ENCODE measurements at regions not wholly inside any gene's neighbourhood (a gene's known extent, or its start where the extent isn't known, plus 50 kb on each side); places are given as distances from the start of the nearest gene placed in this dataset.

DNA sequence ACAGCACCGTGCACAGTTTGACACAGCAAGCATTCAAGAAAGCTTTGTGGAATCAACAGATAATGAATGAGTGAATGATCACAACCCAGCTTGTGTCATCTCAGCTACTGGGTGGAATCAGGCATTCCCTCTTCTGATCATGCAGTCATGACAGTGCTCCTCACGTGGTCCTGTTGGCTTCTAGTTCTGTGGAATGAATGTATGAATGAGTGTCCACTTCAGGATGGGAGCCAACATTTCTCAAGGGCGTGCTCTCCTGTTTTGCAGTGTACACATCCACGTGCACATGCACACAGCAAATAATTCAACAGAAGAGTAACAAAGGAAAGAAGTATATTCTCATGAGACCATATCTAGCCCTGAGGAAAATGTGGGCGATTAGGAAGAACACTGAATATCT lies 133.1 kb upstream of the NPVF start:
- no peak for DNase-seq

DNA sequence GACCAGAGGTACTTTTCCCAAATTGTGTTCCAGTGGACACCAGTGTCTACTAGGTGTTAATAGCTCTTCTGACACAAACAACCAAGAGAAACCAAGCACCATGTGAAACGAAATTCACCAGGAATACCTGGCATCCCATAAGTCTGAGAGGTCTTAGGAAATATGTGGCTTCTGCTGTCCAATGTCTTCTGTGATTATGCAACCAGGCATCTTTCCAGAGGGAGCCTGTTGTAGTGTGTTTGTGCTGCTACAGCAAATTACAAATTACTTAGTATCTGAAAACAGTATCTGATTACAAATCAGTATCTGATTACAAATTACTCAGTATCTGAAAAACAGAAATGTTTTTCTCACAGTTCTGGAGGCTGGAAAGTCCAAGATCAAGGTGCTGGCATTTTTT lies 133.6 kb upstream of the NPVF start:
- no peak for DNase-seq

DNA sequence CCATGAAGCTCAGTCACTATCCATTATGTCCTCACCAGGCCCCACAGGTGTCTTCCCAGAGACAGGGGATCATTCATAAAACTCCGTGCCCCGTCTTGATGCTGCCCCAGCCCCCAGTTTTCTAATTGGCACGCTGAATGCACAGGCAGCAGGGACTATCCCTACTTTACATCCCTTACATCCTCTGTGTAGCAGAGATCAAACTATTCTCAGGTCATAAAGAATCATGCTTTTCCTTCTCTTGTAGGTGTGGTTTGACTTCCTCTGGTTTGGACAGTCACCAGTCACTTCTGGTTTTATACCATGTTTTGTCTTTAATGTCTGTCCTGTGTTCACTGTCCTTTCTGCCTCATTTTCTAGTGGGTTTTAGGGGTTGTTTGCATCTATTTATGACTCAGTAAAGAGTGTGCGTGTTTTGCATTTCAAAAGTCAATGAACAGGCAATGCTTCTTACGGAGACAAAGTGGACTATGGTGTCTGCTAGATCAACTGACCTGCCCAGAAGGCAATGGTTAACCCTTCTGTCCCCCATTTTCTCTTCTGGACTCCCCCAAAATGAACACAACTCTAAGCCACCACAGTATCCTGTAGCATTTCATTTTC lies 140.4 kb upstream of the NPVF start:
- no peak for DNase-seq

DNA sequence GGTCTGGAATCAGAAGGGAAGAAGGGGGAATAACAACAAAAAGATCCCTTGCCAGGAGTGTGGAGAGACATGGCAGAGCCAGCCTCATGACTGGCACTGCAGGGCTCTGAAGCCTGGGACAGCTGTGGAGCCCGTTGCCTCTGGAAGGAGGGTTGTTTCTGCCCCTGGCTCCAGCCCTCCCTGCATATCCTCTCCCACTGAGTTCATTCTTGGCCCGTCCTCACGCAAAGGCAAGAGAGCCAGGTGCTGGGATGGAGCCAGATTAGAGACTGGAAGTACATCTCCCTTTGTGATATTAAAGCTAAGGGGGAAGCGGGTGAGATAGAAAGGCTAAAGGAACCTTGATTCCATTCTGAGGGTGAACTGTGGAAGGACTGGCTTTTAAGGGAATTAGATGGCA lies 141.5 kb upstream of the NPVF start:
- DNase-seq, result no peak

DNA sequence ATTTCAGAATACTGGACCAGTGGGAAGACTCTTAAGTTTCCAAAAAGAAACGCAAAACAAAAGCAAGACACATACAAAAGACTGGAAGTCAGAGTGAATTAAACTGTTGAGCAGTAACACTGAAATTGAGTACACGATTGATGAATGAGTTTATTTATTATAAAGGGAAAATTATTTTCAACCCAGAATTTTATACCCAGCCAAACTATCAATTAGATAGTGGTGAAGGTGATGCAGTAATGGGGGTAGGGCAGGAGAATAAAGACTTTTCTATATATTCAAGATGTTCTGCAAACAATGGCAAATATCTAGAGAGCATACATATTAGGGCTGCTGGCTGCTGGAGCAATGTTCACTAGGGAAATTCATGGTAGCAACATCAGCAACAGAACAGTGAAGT lies 143.7 kb upstream of the NPVF start:
- DNase-seq, result no peak

DNA sequence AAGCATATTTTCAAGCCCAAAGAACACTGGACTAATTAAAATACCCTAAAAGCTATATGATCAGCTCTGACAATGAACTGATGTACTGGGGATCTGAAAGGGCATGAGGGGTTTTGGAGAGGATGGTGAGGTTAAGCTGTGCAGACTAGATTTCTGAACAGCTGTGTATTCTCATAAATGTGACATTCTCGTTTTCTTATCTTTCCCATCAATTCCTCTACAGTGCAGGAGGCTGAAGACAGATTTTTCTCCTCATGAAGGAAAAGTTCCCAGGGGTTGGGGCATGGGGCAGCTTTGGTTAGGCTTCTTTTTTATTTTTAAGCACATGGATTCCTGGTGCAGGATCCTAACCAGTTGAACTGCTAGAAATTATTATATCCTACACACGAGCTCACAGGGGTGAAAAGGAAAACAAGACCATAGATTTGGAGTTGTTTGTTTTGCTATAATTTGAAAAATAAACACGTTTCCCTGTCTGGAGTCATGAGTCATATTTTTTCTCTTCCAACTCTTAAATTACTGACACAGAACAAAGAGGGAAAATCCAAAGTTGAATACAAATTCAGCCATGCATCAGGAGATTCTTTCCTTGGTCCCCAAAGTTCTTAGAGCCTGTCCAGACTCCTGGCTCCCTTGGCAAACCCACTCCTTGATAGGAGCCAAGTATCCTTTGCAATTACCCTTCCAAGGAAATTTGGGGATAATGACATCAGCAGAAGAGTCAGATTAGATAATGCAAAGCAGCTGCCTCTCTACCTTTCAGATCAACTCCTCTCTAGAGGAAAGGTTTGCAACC lies 147.7 kb upstream of the NPVF start:
- no peak for DNase-seq

DNA sequence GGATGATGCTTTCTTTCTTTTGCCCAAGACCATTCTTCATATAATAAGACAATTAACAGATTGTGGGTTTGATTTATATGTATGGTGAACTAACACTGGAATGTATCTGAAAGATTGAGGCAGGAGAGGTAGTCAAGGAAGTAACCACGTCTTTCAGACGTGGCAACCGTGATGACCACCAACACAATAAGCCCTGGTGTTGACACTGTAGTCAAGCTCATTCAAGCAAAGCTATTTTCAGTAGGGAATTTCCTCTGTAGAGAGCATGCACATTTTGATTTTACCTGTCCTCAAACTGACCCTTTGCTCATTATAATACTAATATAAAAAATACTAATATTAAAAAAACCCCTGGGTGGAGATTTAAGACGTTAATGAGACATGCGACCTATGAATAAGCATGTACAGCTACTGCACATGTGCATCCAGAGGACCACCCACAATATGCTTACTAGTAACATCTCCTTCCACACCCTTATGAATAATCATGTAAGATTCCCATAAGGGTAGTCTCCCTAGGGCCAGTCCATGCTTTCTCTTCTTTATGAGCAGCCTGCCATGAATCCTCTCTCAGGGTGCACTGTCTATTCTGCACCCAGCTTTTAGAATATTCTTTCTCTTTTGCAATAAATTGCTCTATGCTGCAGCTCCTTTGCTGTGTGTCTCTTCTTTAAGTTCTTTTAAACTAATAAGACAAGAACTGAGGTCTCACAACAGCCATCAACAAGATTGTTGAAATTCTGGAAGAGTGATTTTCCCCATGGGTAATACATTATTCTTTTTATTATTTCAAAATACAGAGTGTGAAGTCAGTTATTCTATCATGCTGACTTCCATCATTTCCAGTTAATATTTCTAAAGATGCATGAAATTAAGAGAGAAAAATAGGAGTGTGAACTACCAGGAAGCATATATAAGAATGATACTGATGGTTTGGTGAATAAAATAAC lies 151.3 kb upstream of the NPVF start:
- no peak for DNase-seq

DNA sequence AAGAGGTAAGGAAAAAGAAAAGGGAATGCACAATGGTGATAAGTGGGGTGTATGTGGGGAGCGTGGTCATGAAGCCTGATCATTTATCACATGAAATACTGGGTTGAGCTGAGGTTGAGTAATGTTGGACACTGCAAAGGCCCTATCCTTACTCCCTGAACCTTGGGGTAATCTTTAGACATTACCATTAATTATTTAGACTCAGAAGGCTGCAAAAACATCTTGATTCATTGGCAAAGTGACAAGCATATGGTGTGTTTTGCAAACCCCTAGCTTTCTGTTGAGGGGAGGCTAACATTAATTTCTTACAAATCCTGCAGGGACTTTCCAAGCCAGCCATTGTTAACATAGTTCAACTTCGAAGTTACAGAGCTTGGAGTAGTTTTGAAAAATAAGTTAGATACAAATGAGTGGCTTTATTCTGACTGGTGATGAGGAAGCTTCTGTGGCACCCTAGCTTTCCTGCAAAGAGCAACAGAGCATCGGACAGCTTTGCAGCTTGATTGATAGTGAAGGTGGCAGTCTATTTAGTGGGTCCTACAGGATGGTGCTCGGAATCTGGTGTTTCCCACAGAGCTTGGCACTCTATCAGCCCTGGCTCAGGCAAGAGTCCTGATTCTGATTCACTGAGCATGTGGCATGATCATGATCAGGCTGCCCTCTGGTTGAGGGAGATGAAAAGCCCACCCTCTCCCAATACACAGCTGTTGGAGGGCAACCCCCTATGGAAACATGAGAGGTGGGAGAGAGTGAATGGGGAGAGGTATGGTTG lies 153.7 kb upstream of the NPVF start:
- DNase-seq, result no peak

DNA sequence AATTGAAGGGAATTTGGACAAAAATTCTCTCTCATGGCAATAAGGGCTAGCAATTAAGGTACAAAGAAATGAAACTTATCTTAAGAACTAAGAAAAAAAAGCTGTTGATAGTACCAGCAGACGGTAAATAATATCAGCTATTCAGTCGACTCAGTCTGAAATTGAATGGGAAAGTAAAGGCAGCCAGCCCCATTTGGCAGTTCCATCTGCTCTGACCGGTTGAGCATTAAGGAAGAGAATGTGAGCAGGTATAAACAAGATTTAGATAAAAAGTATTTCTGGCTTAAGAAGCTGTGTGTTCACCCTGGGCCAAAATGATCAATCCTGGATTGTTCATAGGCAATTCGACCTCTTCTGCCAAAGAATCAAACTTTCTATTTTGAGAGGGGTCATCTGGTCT lies 154.6 kb upstream of the NPVF start:
- DNase-seq, result no peak

DNA sequence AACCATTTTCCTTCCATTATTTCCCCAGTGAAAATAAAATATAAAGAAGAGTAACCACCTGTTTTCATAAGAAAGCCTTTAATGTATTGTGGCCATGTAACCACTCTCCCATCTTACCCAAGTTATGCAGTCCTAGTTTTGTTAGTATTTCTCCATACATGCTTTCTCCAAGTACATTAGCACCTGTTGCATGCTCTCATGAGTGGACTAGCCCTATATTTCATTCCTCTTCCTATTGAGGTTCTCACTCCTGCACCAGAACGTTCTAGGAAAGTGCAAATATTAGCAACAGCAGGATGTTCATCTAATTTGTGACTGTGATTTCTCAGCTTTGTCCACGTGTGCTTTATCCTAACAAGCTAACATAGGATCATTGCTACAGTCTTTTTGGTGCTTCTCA lies 155.1 kb upstream of the NPVF start:
- no peak for DNase-seq

DNA sequence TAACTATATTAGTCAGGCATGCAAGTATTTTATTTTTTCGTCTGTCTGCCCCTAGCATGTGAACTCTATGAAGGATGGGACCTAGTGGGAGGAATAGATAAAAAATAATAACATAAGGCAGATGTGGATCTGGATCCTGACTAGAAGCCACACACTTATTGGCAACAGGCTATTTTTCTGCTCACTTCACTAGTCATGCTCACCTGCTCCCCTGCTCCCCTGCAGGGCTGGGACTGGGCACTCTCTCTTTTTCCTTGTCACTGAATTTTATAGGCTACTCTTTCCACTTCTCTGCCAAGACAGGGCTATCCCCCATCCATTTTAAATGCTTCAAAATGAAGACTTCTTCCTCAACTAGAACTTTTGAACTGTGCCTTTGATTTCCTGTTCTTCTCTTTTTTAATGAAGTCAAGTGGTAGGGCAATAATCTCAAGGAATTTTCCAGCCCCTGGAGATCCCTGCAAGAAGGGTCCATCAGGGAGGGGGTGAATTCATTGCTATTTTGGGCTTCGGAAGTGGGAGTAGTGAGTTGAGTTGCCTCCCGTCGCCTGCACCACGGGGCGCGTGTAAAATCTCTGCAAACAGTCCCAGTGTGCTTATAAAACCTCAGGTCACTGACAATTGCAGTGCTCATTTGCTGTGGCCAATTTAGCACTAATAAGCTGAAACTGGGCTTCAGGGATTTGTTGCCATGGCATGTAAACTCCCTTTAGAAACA lies 156.7 kb upstream of the NPVF start:
- DNase-seq, result no peak

DNA sequence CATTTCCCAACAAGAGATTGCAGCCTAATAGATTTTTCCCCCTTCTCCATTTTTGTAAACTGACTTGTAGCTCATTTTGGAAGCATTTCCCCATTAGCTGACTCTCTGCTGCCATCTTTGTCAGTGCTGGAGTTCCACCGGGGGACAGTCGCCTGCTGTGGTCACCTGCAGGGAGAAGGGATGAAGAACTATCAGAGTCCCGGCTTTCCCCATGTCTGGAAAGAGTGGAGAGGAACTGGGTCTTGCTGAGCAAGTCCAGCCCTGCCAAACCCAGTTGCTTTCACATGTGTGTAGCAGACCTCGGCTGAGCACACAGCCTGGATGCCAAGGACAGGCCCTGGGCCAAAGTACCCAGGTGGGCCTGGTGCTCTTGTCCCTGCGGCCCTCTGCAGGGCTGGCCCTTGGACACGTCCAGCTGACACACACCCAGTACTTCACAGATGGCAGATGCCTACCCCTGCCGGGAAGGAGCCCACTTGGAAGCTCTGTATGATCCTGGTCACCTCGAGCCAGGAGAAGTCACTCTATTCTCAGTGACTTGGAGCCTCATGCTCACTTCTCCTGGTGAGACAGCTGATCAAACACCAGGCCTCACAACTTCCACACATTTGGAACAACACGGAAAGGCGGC lies 157.3 kb upstream of the NPVF start:
- no peak for DNase-seq

DNA sequence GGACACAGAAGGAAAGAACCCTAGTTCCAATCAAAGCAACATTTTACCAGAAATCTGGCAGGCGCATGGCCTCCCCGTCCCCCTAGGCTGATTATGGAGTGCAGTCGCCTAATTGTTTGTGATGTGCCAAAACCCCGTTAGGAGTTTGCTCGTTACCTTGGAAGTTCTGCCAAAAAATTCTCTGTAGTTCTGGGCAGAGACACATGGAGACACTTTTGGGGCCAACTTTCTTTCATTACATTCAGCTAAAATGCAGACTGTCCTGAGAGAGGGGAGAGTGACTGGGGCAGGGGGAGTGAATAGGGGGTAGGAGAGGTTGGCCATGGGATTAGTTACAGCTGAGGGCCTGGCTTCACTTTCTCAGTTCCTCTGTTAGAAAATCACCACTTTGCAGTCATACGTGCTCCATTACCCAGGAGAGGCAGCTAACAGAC lies 158.0 kb upstream of the NPVF start:
- no peak for DNase-seq

DNA sequence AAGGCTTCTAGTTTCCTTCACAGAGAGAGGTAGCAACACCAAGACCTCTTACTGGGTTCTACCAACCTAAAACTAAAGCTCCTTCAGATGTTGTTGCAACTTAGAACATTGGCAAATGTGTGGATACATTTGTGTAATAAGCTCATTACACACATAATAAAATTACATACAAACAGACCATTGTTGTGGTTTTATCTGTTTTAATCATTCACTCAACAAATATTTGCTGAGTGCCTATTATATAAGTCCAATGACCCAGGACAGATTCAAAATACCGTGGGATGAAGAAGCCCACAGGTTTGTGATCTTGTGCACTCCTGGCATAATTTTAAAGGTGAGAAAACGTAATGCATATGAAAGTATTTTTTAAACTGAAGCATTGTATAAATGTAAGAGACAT lies 160.4 kb upstream of the NPVF start:
- DNase-seq, result no peak

DNA sequence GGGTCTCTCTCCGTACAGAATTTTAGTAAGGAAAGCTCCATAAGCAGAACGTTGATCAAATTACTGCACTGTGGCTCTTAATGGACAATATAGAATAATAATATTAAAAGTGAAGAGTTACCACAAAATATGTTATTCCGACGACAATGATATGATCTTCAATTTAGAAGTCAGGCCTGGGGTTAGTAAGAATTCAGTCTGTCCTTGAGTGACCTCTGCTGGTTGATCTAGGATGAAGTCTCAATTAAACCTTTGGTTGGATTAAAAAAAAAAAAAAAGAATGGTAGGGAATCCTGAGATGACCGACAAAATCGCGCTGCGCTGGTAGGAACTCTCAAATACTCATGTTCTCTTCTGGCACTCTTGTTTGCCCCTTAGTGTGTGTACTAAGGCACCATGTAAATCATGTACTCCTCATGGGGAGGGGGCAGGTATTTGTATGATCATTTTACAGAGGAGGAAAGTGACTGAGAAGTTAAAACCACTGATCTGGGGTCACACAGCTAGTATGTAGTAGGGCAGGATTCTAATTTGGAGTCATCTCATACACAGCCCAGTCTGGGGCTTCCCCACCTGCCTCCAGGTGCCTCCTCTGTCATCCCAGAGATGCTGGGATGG lies 161.3 kb upstream of the NPVF start:
- DNase-seq, result no peak

DNA sequence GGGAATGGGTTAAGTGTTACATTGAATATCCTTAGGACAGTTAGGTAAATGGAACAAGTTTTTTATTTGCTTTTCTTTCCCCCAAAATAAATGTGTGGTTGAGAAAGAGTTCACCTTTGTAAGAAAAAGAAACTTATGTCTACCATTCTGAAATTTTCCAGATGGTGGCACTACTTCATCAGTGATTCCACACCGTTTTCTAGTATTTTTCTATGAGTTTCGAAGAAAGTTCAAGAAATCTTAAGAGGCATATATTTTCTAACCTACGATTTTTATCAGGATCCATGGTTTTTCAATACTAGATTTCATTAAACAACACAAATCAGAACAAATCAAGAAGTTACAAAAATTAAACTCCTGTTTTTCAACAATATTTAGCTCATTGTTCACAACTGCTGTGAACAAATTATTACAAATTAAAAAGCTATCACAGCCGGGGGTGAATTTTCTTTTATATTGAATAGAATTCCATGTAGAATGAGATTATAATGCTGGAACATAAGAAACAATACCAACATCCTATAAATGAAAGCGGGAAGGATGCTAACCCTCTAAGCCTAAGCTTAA lies 163.1 kb upstream of the NPVF start:
- DNase-seq, result no peak

DNA sequence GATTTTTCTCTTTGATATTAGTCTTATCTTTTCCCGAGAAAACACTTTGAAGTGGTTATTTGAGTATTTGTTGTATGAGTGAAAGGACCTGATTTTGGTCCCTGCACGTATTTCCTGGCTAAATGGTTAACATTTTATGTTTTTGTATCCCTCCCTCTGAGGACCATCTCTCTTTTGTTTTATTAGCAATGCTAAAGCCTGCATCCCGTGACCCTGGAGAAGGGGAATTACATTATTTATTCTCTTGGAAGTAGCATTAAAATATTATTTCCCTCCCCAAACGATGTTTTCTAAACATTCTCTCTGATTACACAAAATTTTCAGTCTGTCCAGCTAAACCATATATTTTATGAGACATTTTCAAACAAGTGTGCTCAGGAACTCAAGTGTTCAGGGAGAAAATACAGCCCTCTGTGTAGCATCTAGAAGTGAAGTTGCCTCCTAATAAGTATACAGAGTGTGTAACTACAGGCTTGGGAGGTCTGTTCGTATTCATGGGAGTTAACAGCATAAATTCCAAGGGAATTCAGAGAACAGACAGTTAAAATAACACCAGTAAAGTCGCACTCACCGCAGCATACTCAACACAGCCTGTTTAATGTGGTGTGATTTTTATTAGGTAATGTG lies 163.8 kb upstream of the NPVF start:
- DNase-seq, result no peak

DNA sequence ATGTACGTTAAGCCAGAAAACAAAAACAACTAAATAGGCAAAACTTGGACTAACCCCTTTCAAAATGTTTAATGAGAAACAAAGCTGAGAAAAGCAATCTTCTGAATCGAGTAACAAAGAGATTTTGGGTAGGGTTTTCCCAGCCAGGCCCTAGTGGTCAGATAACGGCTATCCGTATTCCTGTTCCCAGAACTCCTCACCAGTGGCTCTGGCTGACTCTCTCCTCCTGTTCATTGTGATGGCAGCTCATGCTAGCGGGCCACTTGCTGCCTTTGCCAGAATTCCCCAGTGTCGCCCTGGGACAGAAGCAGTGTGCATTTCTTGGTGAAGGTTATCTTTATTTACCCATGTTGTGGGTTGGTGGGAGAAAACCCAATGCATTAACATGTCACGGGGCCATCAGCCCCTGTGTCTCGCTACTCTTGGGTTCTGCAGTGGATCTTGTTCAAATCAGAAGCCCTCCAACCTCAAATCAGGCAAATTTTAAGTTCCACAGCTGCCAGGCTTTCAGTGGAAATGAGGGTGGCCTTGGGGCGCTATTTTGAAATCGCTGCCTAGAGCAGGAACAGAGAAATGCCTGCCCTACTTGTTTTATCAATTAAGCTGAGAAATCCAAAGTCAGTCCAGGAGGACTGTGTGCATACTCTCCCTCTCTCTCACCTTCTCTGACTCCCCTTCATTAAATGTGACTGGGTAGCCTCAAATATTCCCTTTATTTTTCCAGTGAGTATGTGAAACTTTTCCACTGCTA lies 164.5 kb upstream of the NPVF start:
- DNase-seq, result no peak

DNA sequence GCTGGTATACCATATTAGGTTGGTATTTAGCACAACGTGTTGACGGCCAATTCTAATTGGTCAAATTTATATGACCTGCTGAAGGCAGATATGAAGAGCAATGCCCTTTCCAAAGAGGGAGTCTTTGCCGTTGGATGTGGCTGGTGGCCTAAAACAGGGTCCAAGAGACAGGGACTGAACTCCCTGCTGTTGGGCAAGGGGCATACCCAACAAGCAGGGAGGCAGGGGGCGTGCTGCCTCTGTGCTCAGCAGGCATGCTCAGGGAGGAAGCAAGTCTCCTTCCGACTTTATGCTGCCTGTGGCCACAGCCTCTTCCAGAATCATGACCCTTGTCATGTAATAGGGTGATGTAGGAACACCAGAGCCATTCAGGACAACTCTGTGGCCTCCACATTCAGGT lies 167.7 kb upstream of the NPVF start:
- no peak for DNase-seq

DNA sequence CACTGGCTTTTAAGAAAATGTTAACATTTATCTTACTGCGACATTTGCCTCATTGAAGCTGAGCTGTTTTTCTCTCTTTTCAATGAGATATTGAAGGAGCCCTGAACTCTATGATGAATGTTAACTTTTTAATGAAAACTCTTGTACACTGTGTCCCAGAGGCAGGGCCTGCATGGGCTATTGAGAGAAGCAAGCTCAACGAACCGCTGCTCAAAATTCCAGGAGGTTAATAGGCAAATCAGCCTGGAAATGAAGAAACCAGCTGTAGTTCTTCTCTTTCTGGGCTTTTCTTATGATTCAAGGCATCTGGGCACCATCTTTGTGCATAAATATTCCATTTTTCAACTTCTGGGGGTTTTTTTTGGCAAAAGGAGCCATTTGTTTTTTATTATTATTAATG lies 168.4 kb upstream of the NPVF start:
- no peak for DNase-seq

All from activated gamma-delta T cell (primary cell).